ENCODE measurements at regions not wholly inside any gene's neighbourhood (a gene's known extent, or its start where the extent isn't known, plus 50 kb on each side); places are given as distances from the start of the nearest gene placed in this dataset.
"Not testable (repeated sequence)": the region's sequence is repeated elsewhere in the genome, so short reads cannot be mapped to it uniquely, and the experiment has no call there.

- not testable (repeated sequence) for DNase-seq
Observed at GRCh38 chr22:23379540-23380229, 199.4 kb downstream of the BCR start.

GRCh38 chr22:23377767-23378166 is 197.5 kb downstream of the BCR start:
- DNase-seq, result no peak

- DNase-seq, result peak in 1 of 5 experiments; percentile 50
Observed at GRCh38 chr22:23376256-23376655, 195.9 kb downstream of the BCR start.

- DNase-seq, result no peak
Observed at GRCh38 chr22:23375031-23375827, 194.9 kb downstream of the BCR start.

- DNase-seq, result no peak
Observed at GRCh38 chr22:23373601-23374000, 193.3 kb downstream of the BCR start.

GRCh38 chr22:23370251-23370650 is 189.9 kb downstream of the BCR start:
- DNase-seq, result no peak

- DNase-seq, result no peak
Observed at GRCh38 chr22:23369054-23369685, 188.9 kb downstream of the BCR start.

Measured in T-helper 2 cell (primary cell).